ENCODE measurements at regions not wholly inside any gene's neighbourhood (a gene's known extent, or its start where the extent isn't known, plus 50 kb on each side); places are given as distances from the start of the nearest gene placed in this dataset.

DNA sequence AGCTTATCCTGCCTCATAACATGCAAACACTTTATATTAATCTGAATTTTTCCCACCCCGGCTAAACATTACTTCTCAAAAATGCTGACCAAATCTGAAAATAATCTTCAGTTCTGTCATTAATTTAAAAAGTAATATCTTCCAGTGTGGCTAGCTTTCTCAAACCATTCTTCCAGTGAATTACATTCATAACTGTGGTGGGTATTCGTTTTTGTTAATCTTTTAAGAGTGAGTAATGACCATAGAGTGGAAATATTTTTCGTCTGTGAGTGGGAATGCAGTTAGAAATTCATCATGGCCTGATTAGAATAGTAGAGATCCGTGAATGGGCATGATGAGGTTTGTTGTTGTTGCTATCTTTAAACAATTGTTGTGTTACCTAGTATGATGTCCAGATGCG, 138.6 kb upstream of the SFRP2 start:
- TF ChIP-seq POLR2A (IDR thresholded peaks at IDR 0.05; ENCODE audit: extremely low read depth, insufficient read length) (no peak), MYC (IDR thresholded peaks at IDR 0.05; ENCODE audit: low read depth, low read length) (no peak)
- TF ChIP-seq, protein P1, sequence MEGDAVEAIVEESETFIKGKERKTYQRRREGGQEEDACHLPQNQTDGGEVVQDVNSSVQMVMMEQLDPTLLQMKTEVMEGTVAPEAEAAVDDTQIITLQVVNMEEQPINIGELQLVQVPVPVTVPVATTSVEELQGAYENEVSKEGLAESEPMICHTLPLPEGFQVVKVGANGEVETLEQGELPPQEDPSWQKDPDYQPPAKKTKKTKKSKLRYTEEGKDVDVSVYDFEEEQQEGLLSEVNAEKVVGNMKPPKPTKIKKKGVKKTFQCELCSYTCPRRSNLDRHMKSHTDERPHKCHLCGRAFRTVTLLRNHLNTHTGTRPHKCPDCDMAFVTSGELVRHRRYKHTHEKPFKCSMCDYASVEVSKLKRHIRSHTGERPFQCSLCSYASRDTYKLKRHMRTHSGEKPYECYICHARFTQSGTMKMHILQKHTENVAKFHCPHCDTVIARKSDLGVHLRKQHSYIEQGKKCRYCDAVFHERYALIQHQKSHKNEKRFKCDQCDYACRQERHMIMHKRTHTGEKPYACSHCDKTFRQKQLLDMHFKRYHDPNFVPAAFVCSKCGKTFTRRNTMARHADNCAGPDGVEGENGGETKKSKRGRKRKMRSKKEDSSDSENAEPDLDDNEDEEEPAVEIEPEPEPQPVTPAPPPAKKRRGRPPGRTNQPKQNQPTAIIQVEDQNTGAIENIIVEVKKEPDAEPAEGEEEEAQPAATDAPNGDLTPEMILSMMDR (IDR thresholded peaks at IDR 0.05; ENCODE audit: low read depth, low read length), result no peak
- TF ChIP-seq, protein P2, sequence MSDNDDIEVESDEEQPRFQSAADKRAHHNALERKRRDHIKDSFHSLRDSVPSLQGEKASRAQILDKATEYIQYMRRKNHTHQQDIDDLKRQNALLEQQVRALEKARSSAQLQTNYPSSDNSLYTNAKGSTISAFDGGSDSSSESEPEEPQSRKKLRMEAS (IDR thresholded peaks at IDR 0.05; ENCODE audit: low read depth, low read length), result no peak

Data from NB4 (cell line).